ENCODE measurements at regions not wholly inside any gene's neighbourhood (a gene's known extent, or its start where the extent isn't known, plus 50 kb on each side); places are given as distances from the start of the nearest gene placed in this dataset.

DNA sequence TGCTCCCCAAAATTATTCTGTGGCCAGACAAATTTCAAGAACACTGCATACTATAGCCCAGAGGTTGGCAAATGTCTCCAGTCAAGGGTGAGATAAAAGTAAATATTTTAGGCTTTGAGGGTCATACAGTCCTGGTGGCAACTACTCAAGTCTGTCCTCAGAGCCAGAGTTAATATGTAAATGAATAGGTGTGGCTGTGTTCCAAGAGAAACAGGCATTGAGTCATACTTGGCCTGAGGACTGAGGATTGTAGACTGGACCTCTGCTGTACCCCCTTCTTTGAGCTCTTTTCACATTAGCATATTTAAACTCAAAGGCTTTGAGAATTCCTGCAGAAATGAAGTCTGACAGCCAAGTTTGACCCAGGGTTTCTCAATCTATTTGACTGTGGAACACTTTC is 129.2 kb upstream of the PTCH1 start (continued):
- TF ChIP-seq, protein P1, sequence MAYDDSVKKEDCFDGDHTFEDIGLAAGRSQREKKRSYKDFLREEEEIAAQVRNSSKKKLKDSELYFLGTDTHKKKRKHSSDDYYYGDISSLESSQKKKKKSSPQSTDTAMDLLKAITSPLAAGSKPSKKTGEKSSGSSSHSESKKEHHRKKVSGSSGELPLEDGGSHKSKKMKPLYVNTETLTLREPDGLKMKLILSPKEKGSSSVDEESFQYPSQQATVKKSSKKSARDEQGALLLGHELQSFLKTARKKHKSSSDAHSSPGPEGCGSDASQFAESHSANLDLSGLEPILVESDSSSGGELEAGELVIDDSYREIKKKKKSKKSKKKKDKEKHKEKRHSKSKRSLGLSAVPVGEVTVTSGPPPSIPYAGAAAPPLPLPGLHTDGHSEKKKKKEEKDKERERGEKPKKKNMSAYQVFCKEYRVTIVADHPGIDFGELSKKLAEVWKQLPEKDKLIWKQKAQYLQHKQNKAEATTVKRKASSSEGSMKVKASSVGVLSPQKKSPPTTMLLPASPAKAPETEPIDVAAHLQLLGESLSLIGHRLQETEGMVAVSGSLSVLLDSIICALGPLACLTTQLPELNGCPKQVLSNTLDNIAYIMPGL (CRISPR knock-in tag; IDR thresholded peaks at IDR 0.05; ENCODE audit: borderline replicate concordance in 1 of 2, low read depth in 1 of 2): no peak
- TF ChIP-seq ZNF724P (CRISPR knock-in tag; IDR thresholded peaks at IDR 0.05; ENCODE audit: borderline replicate concordance) (no peak), ZNF687 (CRISPR knock-in tag; IDR thresholded peaks at IDR 0.05) (no peak), ZNF207 (IDR thresholded peaks at IDR 0.05; ENCODE audit: borderline replicate concordance) (no peak), ZNF335 (CRISPR knock-in tag; IDR thresholded peaks at IDR 0.05) (no peak), GATAD1 (CRISPR knock-in tag; IDR thresholded peaks at IDR 0.05) (no peak)
- TF ChIP-seq, protein P2, sequence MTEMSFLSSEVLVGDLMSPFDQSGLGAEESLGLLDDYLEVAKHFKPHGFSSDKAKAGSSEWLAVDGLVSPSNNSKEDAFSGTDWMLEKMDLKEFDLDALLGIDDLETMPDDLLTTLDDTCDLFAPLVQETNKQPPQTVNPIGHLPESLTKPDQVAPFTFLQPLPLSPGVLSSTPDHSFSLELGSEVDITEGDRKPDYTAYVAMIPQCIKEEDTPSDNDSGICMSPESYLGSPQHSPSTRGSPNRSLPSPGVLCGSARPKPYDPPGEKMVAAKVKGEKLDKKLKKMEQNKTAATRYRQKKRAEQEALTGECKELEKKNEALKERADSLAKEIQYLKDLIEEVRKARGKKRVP (CRISPR knock-in tag; IDR thresholded peaks at IDR 0.05): no peak
- TF ChIP-seq, protein P3, sequence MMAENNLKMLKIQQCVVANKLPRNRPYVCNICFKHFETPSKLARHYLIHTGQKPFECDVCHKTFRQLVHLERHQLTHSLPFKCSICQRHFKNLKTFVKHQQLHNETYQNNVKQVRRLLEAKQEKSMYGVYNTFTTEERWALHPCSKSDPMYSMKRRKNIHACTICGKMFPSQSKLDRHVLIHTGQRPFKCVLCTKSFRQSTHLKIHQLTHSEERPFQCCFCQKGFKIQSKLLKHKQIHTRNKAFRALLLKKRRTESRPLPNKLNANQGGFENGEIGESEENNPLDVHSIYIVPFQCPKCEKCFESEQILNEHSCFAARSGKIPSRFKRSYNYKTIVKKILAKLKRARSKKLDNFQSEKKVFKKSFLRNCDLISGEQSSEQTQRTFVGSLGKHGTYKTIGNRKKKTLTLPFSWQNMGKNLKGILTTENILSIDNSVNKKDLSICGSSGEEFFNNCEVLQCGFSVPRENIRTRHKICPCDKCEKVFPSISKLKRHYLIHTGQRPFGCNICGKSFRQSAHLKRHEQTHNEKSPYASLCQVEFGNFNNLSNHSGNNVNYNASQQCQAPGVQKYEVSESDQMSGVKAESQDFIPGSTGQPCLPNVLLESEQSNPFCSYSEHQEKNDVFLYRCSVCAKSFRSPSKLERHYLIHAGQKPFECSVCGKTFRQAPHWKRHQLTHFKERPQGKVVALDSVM (CRISPR knock-in tag; IDR thresholded peaks at IDR 0.05): no peak
- TF ChIP-seq, protein P4, sequence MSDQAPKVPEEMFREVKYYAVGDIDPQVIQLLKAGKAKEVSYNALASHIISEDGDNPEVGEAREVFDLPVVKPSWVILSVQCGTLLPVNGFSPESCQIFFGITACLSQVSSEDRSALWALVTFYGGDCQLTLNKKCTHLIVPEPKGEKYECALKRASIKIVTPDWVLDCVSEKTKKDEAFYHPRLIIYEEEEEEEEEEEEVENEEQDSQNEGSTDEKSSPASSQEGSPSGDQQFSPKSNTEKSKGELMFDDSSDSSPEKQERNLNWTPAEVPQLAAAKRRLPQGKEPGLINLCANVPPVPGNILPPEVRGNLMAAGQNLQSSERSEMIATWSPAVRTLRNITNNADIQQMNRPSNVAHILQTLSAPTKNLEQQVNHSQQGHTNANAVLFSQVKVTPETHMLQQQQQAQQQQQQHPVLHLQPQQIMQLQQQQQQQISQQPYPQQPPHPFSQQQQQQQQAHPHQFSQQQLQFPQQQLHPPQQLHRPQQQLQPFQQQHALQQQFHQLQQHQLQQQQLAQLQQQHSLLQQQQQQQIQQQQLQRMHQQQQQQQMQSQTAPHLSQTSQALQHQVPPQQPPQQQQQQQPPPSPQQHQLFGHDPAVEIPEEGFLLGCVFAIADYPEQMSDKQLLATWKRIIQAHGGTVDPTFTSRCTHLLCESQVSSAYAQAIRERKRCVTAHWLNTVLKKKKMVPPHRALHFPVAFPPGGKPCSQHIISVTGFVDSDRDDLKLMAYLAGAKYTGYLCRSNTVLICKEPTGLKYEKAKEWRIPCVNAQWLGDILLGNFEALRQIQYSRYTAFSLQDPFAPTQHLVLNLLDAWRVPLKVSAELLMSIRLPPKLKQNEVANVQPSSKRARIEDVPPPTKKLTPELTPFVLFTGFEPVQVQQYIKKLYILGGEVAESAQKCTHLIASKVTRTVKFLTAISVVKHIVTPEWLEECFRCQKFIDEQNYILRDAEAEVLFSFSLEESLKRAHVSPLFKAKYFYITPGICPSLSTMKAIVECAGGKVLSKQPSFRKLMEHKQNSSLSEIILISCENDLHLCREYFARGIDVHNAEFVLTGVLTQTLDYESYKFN (CRISPR knock-in tag; conservative IDR thresholded peaks at IDR 0.05): no peak
- TF ChIP-seq, protein P5, sequence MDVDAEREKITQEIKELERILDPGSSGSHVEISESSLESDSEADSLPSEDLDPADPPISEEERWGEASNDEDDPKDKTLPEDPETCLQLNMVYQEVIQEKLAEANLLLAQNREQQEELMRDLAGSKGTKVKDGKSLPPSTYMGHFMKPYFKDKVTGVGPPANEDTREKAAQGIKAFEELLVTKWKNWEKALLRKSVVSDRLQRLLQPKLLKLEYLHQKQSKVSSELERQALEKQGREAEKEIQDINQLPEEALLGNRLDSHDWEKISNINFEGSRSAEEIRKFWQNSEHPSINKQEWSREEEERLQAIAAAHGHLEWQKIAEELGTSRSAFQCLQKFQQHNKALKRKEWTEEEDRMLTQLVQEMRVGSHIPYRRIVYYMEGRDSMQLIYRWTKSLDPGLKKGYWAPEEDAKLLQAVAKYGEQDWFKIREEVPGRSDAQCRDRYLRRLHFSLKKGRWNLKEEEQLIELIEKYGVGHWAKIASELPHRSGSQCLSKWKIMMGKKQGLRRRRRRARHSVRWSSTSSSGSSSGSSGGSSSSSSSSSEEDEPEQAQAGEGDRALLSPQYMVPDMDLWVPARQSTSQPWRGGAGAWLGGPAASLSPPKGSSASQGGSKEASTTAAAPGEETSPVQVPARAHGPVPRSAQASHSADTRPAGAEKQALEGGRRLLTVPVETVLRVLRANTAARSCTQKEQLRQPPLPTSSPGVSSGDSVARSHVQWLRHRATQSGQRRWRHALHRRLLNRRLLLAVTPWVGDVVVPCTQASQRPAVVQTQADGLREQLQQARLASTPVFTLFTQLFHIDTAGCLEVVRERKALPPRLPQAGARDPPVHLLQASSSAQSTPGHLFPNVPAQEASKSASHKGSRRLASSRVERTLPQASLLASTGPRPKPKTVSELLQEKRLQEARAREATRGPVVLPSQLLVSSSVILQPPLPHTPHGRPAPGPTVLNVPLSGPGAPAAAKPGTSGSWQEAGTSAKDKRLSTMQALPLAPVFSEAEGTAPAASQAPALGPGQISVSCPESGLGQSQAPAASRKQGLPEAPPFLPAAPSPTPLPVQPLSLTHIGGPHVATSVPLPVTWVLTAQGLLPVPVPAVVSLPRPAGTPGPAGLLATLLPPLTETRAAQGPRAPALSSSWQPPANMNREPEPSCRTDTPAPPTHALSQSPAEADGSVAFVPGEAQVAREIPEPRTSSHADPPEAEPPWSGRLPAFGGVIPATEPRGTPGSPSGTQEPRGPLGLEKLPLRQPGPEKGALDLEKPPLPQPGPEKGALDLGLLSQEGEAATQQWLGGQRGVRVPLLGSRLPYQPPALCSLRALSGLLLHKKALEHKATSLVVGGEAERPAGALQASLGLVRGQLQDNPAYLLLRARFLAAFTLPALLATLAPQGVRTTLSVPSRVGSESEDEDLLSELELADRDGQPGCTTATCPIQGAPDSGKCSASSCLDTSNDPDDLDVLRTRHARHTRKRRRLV (CRISPR knock-in tag; IDR thresholded peaks at IDR 0.05): no peak

Measured in HepG2 (cell line).